ENCODE measurements at regions not wholly inside any gene's neighbourhood (a gene's known extent, or its start where the extent isn't known, plus 50 kb on each side); places are given as distances from the start of the nearest gene placed in this dataset.

- in situ Hi-C loops (cut with HindIII; ENCODE audit: low sequenced_read_pairs), result no loop called here
- no peak overlapping the region for H3K4me3 ChIP-seq (ENCODE audit: low read depth, low read length)
- TF ChIP-seq CTCF (IDR thresholded peaks at IDR 0.05; ENCODE audit: low read depth, low read length, missing control alignments), result no peak
- DNase-seq (ENCODE audit: low read depth), result no peak
These were observed 216.0 kb downstream of the DLL1 start for GRCh38 chr6:170074907-170075306.

- in situ Hi-C loops (cut with HindIII; ENCODE audit: low sequenced_read_pairs), result no loop called here
- no peak for TF ChIP-seq CTCF (IDR thresholded peaks at IDR 0.05; ENCODE audit: low read depth, low read length, missing control alignments)
- no peak for DNase-seq (ENCODE audit: low read depth)
- no peak overlapping the region for H3K4me3 ChIP-seq (ENCODE audit: low read depth, low read length)
These were observed 216.4 kb downstream of the DLL1 start for GRCh38 chr6:170074435-170074834.

GRCh38 chr6:170073846-170074245, 217.0 kb downstream of the DLL1 start:
- in situ Hi-C loops (cut with HindIII; ENCODE audit: low sequenced_read_pairs), result no loop called here
- H3K4me3 ChIP-seq (ENCODE audit: low read depth, low read length), result no peak overlapping the region
- no peak for TF ChIP-seq CTCF (IDR thresholded peaks at IDR 0.05; ENCODE audit: low read depth, low read length, missing control alignments)
- no peak for DNase-seq (ENCODE audit: low read depth)

GRCh38 chr6:170072246-170072645, 218.6 kb downstream of the DLL1 start:
- no peak for DNase-seq (ENCODE audit: low read depth)
- no peak for TF ChIP-seq CTCF (IDR thresholded peaks at IDR 0.05; ENCODE audit: low read depth, low read length, missing control alignments)
- no peak overlapping the region for H3K4me3 ChIP-seq (ENCODE audit: low read depth, low read length)
- in situ Hi-C loops (cut with HindIII; ENCODE audit: low sequenced_read_pairs), result no loop called here

GRCh38 chr6:170069611-170070010, 221.3 kb downstream of the DLL1 start:
- no peak for TF ChIP-seq CTCF (IDR thresholded peaks at IDR 0.05; ENCODE audit: low read depth, low read length, missing control alignments)
- no peak for DNase-seq (ENCODE audit: low read depth)
- in situ Hi-C loops (cut with HindIII; ENCODE audit: low sequenced_read_pairs), result no loop called here

GRCh38 chr6:170068496-170068895, 222.4 kb downstream of the DLL1 start:
- in situ Hi-C loops (cut with HindIII; ENCODE audit: low sequenced_read_pairs), result no loop called here
- H3K4me3 ChIP-seq (ENCODE audit: low read depth, low read length), result no peak overlapping the region
- TF ChIP-seq CTCF (IDR thresholded peaks at IDR 0.05; ENCODE audit: low read depth, low read length, missing control alignments), result no peak
- DNase-seq (ENCODE audit: low read depth), result no peak

More at GRCh38 chr6:170069611-170070010, 221.3 kb downstream of the DLL1 start:
- H3K4me3 ChIP-seq (ENCODE audit: low read depth, low read length), result no peak overlapping the region

DNA sequence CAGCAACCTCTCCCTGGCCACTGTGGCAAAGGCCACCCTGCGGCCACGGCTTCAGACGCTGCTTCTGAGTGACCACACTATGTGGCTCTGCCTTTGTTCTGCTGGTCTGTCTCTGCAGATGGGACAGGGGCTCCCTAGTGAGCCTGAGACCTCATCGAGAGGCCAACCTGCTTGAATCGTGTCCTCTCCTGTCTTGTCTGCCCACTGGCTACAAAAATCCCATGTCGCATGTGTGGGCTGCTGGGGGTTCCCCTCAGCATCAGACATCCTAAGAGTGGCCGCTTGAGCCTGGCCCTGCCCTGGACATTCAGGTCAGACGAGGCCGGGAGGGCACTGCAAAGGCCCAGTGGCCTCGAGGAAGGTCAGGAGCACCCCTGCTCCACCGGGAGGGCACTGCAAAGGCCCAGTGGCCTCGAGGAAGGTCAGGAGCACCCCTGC, 222.9 kb downstream of the DLL1 start:
- H3K4me3 ChIP-seq (ENCODE audit: low read depth, low read length), result no peak overlapping the region
- in situ Hi-C loops (cut with HindIII; ENCODE audit: low sequenced_read_pairs), result no loop called here
- TF ChIP-seq CTCF (IDR thresholded peaks at IDR 0.05; ENCODE audit: low read depth, low read length, missing control alignments), result no peak
- DNase-seq (ENCODE audit: low read depth), result no peak

Data from astrocyte of the cerebellum (primary cell).